HG03139 (cell line): ENCODE measurements at regions not wholly inside any gene's neighbourhood (a gene's known extent, or its start where the extent isn't known, plus 50 kb on each side); places are given as distances from the start of the nearest gene placed in this dataset.
A peak's percentile ranks its signal among the peaks of the same experiment; 100 is the strongest.
"Not testable (repeated sequence)": the region's sequence is repeated elsewhere in the genome, so short reads cannot be mapped to it uniquely, and the experiment has no call there.

Source experiments
- ATAC-seq: cut with Tn5 transposase; IDR thresholded peaks from one replicate; pipeline ENCODE4 v1.9.1; 2021; ENCODE audit not compliant: unreplicated experiment

DNA sequence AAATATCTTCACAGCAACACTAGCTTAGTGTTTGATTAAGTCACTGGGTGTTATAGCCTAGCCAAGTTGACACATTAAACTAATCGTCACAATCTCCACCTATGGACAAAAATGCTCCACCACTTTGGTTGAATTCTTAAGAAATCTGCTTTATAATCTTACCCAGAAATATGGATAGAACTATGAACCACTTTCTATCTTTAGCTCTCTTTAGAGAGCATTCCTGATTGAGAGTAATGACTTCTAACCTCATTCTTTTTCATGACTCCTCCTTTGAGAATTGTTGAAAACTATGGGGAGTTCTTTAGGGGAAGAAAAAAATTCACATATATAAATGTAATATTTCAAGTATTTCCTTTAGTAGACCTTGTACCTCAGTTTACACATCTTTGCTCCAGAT is 1282.2 kb upstream of the ZEB2 start:
- ATAC-seq: no peak

DNA sequence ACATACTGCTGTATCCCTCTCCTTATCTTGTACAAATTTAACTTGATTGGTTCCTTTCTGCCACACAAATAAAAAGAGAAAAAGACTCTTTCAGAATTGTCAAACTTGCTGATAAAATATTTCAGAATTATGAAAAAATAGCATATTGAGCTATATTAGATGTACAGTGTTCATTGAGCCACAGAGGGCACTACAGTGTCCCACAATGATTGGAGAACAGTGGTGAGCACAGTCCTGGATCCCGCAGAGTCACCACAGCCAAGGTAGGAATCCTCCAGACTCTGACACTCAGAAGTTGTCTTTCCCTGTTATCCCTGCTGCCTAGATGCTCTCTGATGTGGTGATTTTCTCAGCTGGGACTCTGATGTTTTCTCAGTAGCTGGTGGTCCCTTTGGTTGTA is 1281.3 kb upstream of the ZEB2 start:
- no peak for ATAC-seq

DNA sequence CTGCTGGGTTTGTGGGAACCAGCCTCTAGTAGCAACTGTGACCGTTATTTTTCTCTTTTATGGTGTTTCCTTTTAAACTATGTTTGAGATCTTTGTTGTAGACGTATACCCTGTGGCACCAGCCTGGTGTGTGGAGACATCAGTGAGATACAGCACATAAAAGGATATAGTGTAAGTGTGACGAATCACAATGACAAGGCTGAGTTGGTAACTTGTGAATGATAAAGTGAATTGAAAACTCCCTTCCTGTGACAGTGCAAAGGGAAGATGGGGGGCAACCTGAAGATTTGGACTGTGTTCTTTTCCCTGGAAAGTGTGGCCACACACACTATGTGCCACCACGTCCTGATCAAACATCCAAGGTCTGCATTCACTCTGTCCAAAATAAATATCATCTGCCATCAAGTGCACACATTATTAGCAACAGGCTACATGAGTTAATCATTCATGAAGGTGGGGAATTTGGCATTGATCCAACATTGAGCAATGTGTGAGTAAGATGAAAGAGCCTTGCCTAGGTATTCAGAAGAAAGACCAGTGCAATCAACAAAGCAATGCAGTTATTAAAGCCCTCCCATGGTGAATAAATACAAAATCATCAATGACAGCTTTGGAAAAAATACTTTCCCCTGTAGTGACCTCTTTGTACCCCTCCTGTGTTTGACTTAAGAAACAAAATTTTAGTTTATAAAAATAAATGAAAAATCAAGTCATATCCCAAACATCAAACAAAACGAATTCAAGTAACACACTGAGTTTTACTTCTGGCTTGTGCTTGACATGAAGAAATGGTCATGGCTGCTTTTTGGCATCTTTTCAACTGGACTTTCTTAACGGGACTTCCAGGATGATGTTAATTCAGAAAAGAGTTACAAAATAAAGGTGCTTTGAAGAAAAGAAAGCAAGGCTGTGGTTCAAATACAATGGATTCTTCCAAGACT is 1280.5 kb upstream of the ZEB2 start:
- no peak for ATAC-seq

DNA sequence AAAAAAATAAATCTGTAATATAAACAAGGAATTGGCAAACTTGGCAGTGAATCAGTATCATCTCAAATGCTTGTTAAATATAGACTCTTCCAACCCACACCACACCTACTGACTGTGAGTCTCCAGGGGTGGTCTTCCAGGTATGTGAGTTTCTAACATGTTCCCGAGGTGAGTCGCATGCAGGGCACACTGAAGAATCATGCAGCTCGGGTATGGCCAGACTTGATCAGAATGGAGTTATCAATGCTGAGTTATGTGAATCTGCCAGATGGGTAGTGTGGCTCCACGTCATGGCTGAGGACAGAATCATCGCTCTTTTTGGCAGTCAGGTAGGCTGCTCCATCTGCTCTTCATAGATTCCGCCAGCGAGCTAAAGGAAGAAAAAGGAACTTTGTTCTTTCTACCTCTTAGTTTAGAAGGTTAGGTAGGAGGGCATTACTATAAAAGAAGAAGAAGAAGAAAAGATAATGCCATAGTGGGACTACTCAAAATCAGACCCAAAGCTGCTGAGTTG is 1279.7 kb upstream of the ZEB2 start:
- ATAC-seq: no peak

DNA sequence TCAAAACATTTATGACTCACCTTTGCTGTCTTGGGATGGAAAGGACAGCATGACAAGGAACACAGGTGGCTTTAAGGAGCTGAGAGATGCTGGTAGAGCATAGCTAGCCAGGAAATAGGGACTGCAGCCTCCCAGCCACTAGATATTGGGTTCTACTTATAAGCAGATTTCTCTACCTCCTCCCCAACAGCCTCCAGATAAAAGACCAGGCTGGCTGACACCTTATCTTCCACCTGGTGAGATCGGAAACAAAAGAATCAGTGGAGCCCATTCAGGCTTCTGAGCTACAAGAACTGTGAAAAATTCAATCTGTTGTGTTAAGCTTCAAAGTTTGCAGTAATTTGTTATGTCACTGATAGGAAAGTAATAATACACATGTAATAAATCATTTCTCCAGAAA is 1278.5 kb upstream of the ZEB2 start:
- ATAC-seq: no peak

DNA sequence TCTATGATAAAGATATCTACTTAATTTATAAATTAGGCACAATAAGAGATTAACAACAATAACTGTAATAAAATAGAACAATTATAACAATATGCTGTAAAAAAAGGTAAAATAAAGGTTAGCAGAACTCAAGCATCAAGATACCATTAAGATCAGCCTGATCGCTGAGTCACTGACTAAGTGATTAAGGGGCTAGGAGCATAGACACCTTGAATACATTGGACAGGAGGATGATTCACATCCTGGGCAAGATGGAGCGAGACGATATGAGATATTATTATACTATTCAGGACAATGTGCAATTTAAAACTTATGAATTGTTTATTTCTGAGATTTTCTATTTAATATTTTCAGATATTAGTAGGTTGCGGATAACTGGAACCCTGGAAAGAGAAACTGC is 1277.8 kb upstream of the ZEB2 start:
- ATAC-seq: no peak

DNA sequence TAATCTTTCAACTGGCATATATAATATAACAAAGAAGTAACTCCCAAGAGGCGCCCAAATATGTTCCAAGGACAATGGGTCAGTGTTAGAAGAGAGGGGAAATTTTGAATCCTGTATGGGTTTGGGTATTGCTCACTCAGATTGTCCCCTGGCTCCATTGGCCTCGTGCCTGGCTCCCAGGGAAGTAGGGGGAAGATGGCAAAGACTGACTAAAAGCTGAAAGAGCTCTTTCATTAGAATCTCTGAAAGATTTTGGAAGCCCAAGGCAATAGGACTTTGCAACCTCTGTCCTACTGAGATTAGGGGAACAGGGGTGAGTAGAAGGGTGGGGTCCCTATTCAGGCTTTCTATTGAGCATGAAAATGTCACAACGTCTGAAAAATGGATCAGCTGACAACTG is 1272.8 kb upstream of the ZEB2 start:
- ATAC-seq: no peak

DNA sequence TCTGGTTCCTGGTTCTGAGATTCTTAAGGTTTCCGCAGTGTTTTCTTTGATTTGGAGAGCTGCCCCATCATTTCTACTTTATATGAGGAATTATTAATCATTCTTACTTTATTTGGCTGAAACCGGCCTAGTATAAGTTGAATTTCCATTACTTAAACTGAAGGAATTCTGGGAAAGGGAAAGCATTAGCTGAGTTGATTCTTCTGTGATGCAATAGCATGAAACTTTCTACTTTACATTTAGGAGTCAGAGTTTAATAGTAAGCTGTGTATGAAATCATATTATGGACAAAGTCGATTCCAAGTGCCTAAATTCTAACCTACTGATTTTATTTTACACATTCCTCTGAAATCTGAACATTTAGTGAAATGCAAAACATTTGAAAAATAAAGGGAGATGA is 1269.7 kb upstream of the ZEB2 start:
- no peak for ATAC-seq

DNA sequence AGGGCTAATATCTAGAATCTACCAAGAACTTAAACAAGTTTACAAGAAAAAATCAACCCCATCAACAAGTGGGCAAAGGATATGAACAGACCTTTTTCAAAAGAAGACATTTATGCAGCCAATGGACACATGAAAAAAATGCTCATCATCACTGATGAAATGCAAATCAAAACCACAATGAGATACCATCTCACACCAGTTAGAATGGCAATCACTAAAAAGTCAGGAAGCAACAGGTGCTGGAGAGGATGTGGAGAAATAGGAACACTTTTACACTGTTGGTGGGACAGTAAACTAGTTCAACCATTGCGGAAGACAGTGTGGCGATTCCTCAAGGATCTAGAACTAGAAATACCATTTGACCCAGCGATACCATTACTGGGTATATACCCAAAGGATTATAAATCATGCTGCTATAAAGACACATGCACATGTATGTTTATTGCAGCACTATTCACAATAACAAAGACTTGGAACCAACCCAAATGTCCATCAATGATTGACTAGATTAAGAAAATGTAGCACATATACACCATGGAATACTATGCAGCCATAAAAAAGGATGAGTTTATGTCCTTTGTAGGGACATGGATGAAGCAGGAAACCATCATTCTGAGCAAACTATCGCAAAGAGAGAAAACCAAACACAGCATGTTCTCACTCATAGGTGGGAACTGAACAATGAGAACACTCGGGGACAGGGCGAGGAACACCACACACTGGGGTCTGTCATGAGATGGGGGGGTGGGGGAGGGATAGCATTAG is 1267.9 kb upstream of the ZEB2 start:
- not testable (repeated sequence) for ATAC-seq

DNA sequence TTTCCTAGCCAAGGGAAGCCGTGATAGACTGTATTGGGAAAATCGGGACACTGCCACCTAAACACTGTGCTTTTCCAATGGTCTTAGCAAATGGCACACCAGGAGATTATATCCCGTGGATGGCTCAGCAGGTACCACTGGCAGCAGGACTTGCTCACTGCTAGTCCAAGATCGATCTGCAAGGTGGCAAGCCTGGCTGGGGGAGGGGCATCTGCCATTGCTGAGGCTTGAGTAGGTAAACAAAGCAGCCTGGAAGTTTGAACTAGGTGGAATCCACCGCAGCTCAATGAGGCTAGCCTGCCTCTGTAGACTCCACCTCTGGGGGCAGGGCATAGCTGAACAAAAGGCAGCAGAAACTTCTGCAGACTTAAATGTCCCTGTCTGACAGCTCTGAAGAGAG is 1262.7 kb upstream of the ZEB2 start:
- ATAC-seq: not testable (repeated sequence)

DNA sequence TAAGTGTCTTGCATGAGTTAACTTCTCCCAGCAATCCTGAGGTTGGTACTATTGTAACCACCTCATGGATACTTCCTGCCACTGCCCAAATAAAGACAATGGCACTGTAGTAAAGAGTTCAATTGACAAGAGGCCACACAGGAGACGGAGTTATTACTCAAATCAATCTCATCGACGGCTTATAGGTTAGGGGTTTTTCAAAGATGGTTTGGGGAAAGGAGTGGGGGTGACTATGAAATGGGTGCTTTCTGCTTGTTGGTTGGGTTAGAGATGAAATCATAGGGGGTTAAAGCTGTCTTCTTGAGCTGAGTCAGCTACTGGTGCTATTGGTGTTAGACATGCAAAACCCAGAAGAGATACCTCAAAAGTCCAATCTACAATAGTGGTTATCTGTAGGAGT is 1258.0 kb upstream of the ZEB2 start:
- no peak for ATAC-seq

DNA sequence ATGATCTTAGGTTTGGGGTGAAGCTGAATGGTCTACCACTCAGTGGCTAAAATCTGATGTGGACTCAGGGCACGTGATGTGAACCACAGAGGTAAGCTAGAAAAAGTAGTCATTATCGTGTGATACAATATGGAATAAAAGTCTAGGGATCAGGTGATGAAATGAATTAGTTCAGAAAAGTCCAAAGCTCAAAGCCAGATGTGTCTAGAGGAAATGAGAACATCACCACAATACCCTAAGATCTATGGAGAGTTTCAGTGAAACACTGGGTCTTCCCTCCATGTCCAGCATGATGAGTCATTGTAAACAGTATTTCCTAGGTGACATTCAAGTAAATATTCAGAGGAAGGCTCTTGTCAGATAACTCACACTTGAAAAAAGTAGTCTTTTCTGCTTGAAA is 1257.4 kb upstream of the ZEB2 start:
- no peak for ATAC-seq

DNA sequence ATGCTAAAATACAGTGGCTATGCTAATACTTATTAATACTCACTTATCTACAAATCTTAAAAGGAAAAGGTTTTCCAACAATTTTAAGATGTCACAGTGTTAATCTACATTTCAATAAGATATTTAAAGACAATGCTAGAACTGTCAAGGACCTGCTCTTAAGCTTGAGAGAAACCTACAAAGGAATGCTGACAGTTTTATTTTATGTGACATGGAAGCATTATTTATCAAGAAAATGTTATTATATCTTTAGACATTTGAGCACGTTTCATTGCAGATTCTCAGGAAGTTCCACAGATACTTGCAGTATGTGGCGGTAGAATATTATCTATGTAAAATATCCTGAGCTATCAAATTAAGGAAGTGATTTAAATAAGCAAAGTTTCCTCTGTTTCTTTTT is 1255.7 kb upstream of the ZEB2 start:
- no peak for ATAC-seq

DNA sequence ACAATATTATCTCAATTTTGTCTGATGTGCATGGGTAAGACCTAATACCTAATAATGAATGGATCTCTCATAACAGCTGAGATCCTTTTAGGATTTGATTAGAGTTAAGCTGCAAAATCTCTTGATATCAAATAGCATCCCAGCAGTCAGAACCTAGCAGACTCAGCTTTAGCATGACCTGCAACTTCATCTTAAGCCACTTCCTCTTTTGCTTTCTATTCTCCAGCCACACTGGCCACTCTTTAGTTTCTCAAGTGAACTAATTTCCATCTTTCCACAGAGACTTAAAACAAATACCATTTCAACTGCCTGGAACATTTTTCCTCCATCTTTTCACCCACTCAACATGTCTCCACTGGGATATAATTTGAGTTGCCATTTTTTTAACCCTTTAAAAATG is 1251.6 kb upstream of the ZEB2 start:
- peak; percentile 97 for ATAC-seq

DNA sequence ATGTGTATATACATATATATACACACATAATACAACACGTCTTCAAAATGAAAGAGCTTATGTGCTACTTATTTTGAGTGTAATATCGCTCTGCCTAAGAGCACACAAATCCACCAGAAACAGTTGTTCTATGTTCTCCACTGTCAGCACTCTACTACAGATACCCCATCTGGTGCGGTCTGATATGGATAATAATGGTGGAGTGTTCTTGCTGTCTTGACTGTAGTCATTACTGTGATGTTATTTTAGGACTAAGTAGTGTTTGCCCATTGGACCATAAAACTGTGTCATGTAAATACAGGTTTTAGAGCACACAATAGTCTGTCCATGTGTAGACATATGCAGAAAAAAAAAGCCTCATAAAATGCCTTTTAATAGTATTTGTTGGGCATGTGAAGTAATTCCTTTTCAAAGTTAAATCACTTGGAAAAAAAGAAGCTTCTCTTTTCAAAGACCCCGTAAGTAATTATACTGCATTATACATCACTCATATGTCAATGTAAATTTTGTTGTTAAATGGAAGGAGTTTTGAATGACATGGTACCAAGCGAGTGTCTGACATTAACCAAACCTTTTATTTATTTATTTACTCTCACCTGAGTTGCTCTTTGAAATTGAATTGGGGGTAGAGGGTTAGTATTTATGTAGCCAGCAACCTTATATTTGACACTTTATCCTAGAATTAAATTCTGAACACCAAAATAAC is 1249.2 kb upstream of the ZEB2 start:
- ATAC-seq: no peak

DNA sequence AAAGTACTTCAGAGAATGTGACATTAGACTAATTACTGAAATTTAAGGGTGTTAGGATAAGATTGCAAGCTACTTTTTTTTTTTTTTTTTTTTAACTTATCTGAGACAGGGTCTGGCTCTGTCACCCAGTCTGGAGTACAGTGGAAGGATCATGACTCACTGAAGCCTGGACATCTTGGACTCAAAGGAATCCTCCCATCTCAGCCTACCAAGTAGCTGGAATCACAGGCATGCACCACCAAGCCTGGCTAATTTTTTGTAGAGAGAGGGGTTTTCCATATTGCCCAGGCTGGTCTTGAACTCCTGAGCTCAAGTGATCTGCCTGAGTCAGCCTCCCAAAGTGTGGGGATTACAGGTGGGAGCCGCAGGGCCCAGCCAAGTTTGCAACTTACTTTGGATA is 1246.0 kb upstream of the ZEB2 start:
- no peak for ATAC-seq

DNA sequence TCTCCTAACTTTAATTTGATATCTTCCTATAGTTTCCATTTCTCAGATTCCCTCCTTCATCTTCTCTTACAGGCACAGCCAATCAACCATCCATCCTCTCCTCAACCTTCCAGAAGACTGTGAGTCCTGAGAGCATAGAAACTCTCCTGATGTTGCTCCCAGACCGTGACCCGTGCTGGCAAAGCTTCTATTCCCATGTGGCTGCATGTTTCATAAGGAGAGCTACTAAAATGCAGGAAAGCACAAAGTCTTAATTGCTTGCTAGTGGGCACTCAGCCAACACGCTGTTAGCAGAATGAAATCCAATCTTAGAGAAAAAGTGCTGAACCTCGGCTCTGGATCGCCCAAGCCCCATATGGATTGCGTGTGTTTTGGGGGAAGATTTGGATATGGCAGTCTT is 1244.7 kb upstream of the ZEB2 start:
- ATAC-seq: no peak

DNA sequence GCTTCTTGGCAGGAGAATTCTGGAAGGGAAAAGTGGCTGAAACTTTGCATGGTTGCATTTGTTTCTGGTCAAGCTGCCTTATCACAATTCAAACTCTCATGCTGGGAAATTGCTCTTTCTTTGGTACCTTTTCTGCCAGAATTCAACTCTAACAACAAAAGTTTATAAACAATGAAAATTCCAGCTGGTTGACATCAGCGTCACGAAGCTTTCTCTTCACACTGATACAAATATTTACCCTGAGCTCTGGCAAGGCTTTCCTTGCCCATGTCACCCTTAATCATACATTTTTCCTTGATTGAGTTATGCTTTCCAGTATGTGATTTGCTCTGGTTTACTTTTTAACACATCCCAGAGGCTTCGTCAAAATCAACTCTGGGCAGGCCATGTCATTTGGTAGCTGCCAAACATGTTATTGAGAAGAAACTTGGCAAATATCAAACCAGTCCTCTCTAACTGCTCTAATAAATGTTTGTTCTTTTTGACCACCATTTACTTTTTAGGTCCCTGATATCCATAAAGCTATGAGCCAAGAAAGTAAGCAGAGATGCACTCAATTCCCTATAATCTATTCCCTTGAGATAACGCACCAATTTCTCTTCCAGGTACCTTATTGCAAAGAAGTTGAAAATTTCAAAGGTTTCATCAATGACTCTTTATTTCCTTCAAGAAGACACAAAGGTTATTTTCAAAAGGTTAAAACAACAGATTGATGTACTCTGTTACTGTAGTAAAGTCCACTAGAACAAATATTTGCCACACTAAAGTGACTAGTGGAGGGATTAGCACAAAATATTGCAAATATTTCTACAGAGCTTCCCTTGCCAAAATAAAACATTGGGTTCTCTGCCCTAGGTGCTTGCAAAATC is 1241.1 kb upstream of the ZEB2 start:
- ATAC-seq: no peak

DNA sequence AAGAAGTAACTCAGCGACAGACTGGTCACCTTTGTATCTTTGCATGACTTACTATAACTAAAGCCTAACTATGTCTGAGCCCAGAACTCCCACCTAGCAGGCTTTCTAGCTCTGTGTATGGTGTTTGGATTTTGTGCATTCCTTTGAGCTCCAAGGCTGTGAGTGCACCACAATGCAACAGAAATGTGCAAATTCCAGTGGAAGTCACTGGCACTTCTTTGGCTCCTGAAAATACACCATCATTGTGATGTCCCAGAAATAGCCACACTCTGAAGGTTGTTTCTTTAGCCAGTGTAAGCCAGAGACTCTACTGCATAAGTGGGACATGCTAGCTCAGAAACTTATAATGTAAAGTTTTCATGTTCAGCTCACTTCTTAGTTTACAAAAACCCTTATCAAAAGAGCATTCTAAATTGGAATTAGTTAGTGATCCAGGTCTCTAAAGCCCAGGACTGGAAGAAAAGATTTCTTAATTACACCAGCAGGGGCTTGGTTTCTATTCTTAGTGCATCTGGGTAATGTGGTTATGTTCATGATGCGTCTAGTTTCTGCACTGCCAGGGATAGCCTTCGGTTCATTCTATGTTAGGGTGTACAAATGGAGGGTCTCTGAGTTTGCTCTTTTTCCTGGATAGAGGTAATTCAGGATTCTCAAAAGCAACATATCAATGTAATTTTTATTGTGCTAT is 1239.5 kb upstream of the ZEB2 start:
- no peak for ATAC-seq
